WTC11 (cell line): ENCODE measurements at regions not wholly inside any gene's neighbourhood (a gene's known extent, or its start where the extent isn't known, plus 50 kb on each side); places are given as distances from the start of the nearest gene placed in this dataset.
"Not testable (repeated sequence)": the region's sequence is repeated elsewhere in the genome, so short reads cannot be mapped to it uniquely, and the experiment has no call there.

Experiments
- ATAC-seq: fragments of 200-7000 bp; cut with Tn5 transposase; 2 replicates; pipeline ENCODE4 v1.10.0; 2021; ENCODE audit warnings: mild to moderate bottlenecking, moderate library complexity
- CTCF ChIA-PET: fragments of 300-600 bp; sonication (Branson Sonifier 250); formaldehyde crosslinking; loops from one replicate; lab custom pipeline; 2021; ENCODE audit warnings: antibody characterized with exemption; lab: Charles Lee
- POLR2A ChIA-PET: fragments of 350-600 bp; sonication (Branson Sonifier 250); formaldehyde crosslinking; loops from one replicate; lab custom pipeline; 2021; ENCODE audit warnings: antibody characterized with exemption; lab: Charles Lee
- DNase-seq: peaks from one replicate; pipeline ENCODE4 v3.0.0; 2021; ENCODE audit warnings: low spot score
- H3K27ac Mint-ChIP-seq: 2 replicates; pipeline ENCODE4 v1.8.0; 2021; ENCODE audit warnings: mixed read lengths
- H3K27me3 Mint-ChIP-seq: 2 replicates; pipeline ENCODE4 v1.8.0; 2021; ENCODE audit warnings: low read depth, mild to moderate bottlenecking, moderate library complexity, mixed read lengths
- H3K36me3 Mint-ChIP-seq: 2 replicates; pipeline ENCODE4 v1.8.0; 2021; ENCODE audit warnings: mixed read lengths
- H3K4me1 Mint-ChIP-seq: 2 replicates; pipeline ENCODE4 v1.8.0; 2022; ENCODE audit warnings: mixed read lengths
- H3K4me3 Mint-ChIP-seq: 2 replicates; pipeline ENCODE4 v1.8.0; 2021; ENCODE audit warnings: mild to moderate bottlenecking, moderate library complexity, mixed read lengths
- H3K9me3 Mint-ChIP-seq: 2 replicates; pipeline ENCODE4 v1.8.0; 2021; ENCODE audit warnings: mixed read lengths
- AR ChIP-seq: fragments of 250-450 bp; sonication (Bioruptor Pico); IDR thresholded peaks from 2 replicates; pipeline ENCODE4 v1.9.0; 2021; ENCODE audit warnings: mild to moderate bottlenecking
- ARID4B ChIP-seq: sonication (generic); formaldehyde crosslinking; IDR thresholded peaks from 2 replicates; pipeline ENCODE4 v1.8.0; 2023; ENCODE audit warnings: missing genetic modification reagents, mild to moderate bottlenecking, borderline replicate concordance
- ATF2 ChIP-seq: sonication (generic); formaldehyde crosslinking; IDR thresholded peaks from 2 replicates; pipeline ENCODE4 v1.8.1; 2022; ENCODE audit warnings: low read depth, missing genetic modification reagents, borderline replicate concordance
- CREB1 ChIP-seq: sonication (generic); formaldehyde crosslinking; IDR thresholded peaks from 2 replicates; pipeline ENCODE4 v1.8.0; 2023; ENCODE audit warnings: mild to moderate bottlenecking, missing genetic modification reagents
- CREM ChIP-seq: sonication (generic); formaldehyde crosslinking; IDR thresholded peaks from 2 replicates; pipeline ENCODE4 v1.8.1; 2022; ENCODE audit warnings: mild to moderate bottlenecking, missing genetic modification reagents, moderate library complexity
- E2F4 ChIP-seq: sonication (generic); formaldehyde crosslinking; IDR thresholded peaks from 2 replicates; pipeline ENCODE4 v1.8.1; 2022; ENCODE audit warnings: low read depth, mild to moderate bottlenecking, moderate library complexity, missing genetic modification reagents, borderline replicate concordance
- EMX1 ChIP-seq: fragments of 250-450 bp; sonication (Bioruptor Pico); IDR thresholded peaks from 2 replicates; pipeline ENCODE4 v1.8.0; 2021; ENCODE audit warnings: mild to moderate bottlenecking
- FOXJ3 ChIP-seq: sonication (generic); formaldehyde crosslinking; IDR thresholded peaks from 2 replicates; pipeline ENCODE4 v1.9.0; 2021; ENCODE audit warnings: missing genetic modification reagents, mild to moderate bottlenecking, borderline replicate concordance
- FOXP1 ChIP-seq: sonication (generic); formaldehyde crosslinking; IDR thresholded peaks from 2 replicates; pipeline ENCODE4 v1.8.0; 2022; ENCODE audit warnings: missing genetic modification reagents, mild to moderate bottlenecking, moderate library complexity, borderline replicate concordance
- JUN ChIP-seq: sonication (generic); formaldehyde crosslinking; IDR thresholded peaks from 2 replicates; pipeline ENCODE4 v1.8.0; 2023; ENCODE audit warnings: mild to moderate bottlenecking, missing genetic modification reagents
- KAT7 ChIP-seq: sonication (generic); formaldehyde crosslinking; IDR thresholded peaks from 2 replicates; pipeline ENCODE4 v1.8.1; 2023; ENCODE audit warnings: missing genetic modification reagents, mild to moderate bottlenecking, borderline replicate concordance
- MAX ChIP-seq: sonication (generic); formaldehyde crosslinking; IDR thresholded peaks from 2 replicates; pipeline ENCODE4 v1.8.0; 2022; ENCODE audit warnings: mild to moderate bottlenecking, missing genetic modification reagents
- MLX ChIP-seq: sonication (generic); formaldehyde crosslinking; IDR thresholded peaks from 2 replicates; pipeline ENCODE4 v1.8.1; 2023; ENCODE audit warnings: mild to moderate bottlenecking, missing genetic modification reagents, moderate library complexity
- MYBL2 ChIP-seq: sonication (generic); formaldehyde crosslinking; IDR thresholded peaks from 2 replicates; pipeline ENCODE4 v1.8.1; 2023; ENCODE audit warnings: mild to moderate bottlenecking, moderate library complexity, missing genetic modification reagents
- SMAD4 ChIP-seq: sonication (generic); formaldehyde crosslinking; IDR thresholded peaks from 2 replicates; pipeline ENCODE4 v1.8.0; 2022; ENCODE audit warnings: mild to moderate bottlenecking, missing genetic modification reagents
- SP1 ChIP-seq: sonication (generic); formaldehyde crosslinking; conservative IDR thresholded peaks from 2 replicates; pipeline ENCODE4 v1.8.1; 2022; ENCODE audit warnings: missing genetic modification reagents
- TCF7 ChIP-seq: sonication (generic); formaldehyde crosslinking; IDR thresholded peaks from 2 replicates; pipeline ENCODE4 v1.8.0; 2022; ENCODE audit warnings: mild to moderate bottlenecking, low read depth, missing genetic modification reagents, moderate library complexity
- TP53 ChIP-seq: sonication (generic); formaldehyde crosslinking; IDR thresholded peaks from 2 replicates; pipeline ENCODE4 v1.8.1; 2023; ENCODE audit warnings: mild to moderate bottlenecking, missing genetic modification reagents
- USF2 ChIP-seq: sonication (generic); formaldehyde crosslinking; IDR thresholded peaks from 2 replicates; pipeline ENCODE4 v1.8.1; 2023; ENCODE audit warnings: mild to moderate bottlenecking, missing genetic modification reagents, moderate library complexity
- ZBTB43 ChIP-seq: sonication (generic); formaldehyde crosslinking; IDR thresholded peaks from 2 replicates; pipeline ENCODE4 v1.8.1; 2023; ENCODE audit warnings: mild to moderate bottlenecking, missing genetic modification reagents
- ZNF138 ChIP-seq: sonication (generic); formaldehyde crosslinking; conservative IDR thresholded peaks from 2 replicates; pipeline ENCODE4 v1.8.1; 2022; ENCODE audit warnings: mild to moderate bottlenecking, moderate library complexity, missing genetic modification reagents

GRCh38 chr2:179385756-179386155, 121.1 kb upstream of the SESTD1 start:
- H3K27me3 Mint-ChIP-seq, H3K27ac Mint-ChIP-seq, ATAC-seq, DNase-seq, H3K4me3 Mint-ChIP-seq, CTCF ChIA-PET, H3K4me1 Mint-ChIP-seq, POLR2A ChIA-PET: not testable (repeated sequence)
- H3K9me3 Mint-ChIP-seq: peaks cover 48% of the 10 kb centered on the region
- H3K36me3 Mint-ChIP-seq: peaks cover 36% of the 10 kb centered on the region

GRCh38 chr2:179383975-179384374, 119.3 kb upstream of the SESTD1 start:
- POLR2A ChIA-PET: no interaction called here
- Mint-ChIP-seq H3K4me1 (no peaks in the 10 kb centered on the region), H3K4me3 (no peak overlapping the region), H3K27ac (no peak overlapping the region), H3K36me3 (peaks cover 36% of the 10 kb centered on the region), H3K9me3 (peaks cover 43% of the 10 kb centered on the region), H3K27me3 (peaks cover 5% of the 10 kb centered on the region)
- DNase-seq (no peak), ATAC-seq (no peak)
- TF ChIP-seq SMAD4 (CRISPR knock-in tag) (no peak), EMX1 (no peak), CREM (CRISPR knock-in tag) (no peak), E2F4 (no peak), MAX (no peak), ATF2 (CRISPR knock-in tag) (no peak), TCF7 (CRISPR knock-in tag) (no peak), TP53 (CRISPR knock-in tag) (no peak), KAT7 (CRISPR knock-in tag) (no peak), JUN (CRISPR knock-in tag) (no peak), ZBTB43 (no peak), SP1 (CRISPR knock-in tag) (no peak), MYBL2 (CRISPR knock-in tag) (no peak)
- CTCF ChIA-PET: no interaction called here

- DNase-seq (no peak), ATAC-seq (no peak)
- ChIA-PET CTCF (no interaction called here), POLR2A (no interaction called here)
- H3K27ac Mint-ChIP-seq: no peak overlapping the region
- no peaks in the 10 kb centered on the region; the same call in 1 of the 2 replicates for H3K27me3 Mint-ChIP-seq
- no peaks in the 10 kb centered on the region for H3K36me3 Mint-ChIP-seq
- no peaks in the 10 kb centered on the region for H3K4me1 Mint-ChIP-seq
- H3K9me3 Mint-ChIP-seq: 0 out of 2 replicates have a peak, but pooled peaks cover 2% of the 10 kb centered on the region
- no peak overlapping the region for H3K4me3 Mint-ChIP-seq
- TF ChIP-seq ZNF138 (CRISPR knock-in tag) (no peak), CREB1 (CRISPR knock-in tag) (no peak), MLX (CRISPR knock-in tag) (no peak), FOXP1 (no peak), FOXJ3 (CRISPR knock-in tag) (no peak), ARID4B (CRISPR knock-in tag) (no peak), AR (CRISPR knock-in tag) (no peak), USF2 (CRISPR knock-in tag) (no peak)
These were observed 112.7 kb upstream of the SESTD1 start for GRCh38 chr2:179377296-179377695.
